BLaER1 treated with 17β-estradiol and CSF1 and Interleukin-3, amounts not matched to agents 10 nM and 100 nM (cell line): ENCODE measurements at regions not wholly inside any gene's neighbourhood (a gene's known extent, or its start where the extent isn't known, plus 50 kb on each side); places are given as distances from the start of the nearest gene placed in this dataset.

Experiments
- H3K27ac ChIP-seq, 11 experiments: shearing (Covaris generic); formaldehyde crosslinking; 2 replicates each; pipeline ENCODE4 v1.8.1; 2022
- H3K27me3 ChIP-seq, 11 experiments: shearing (Covaris generic); formaldehyde crosslinking; 2 replicates each; pipeline ENCODE4 v1.8.1; 2022
- H3K36me3 ChIP-seq, 11 experiments: shearing (Covaris generic); formaldehyde crosslinking; 2 replicates each; pipeline ENCODE4 v1.8.1; 2022
- H3K4me1 ChIP-seq, 10 experiments: shearing (Covaris generic); formaldehyde crosslinking; 2 replicates each; pipeline ENCODE4 v1.8.1; 2022
- H3K4me2 ChIP-seq, 11 experiments: shearing (Covaris generic); formaldehyde crosslinking; 2 replicates each; pipeline ENCODE4 v1.8.1; 2022
- H3K4me3 ChIP-seq, 10 experiments: shearing (Covaris generic); formaldehyde crosslinking; 2 replicates each; pipeline ENCODE4 v1.8.1; 2022
- H3K9ac ChIP-seq, 11 experiments: shearing (Covaris generic); formaldehyde crosslinking; 2 replicates each; pipeline ENCODE4 v1.8.1; 2022
- H3K9me3 ChIP-seq, 11 experiments: shearing (Covaris generic); formaldehyde crosslinking; replicated peaks in 1 of 11; 2 replicates each; pipeline ENCODE4 v1.8.1; 2022
- H4K20me1 ChIP-seq, 11 experiments: shearing (Covaris generic); formaldehyde crosslinking; 2 replicates each; pipeline ENCODE4 v1.8.1; 2022
- Cebpa-rat ChIP-seq, 11 experiments: shearing (Covaris generic); IDR thresholded peaks; 2 replicates each; pipeline ENCODE4 v1.8.1; 2022

DNA sequence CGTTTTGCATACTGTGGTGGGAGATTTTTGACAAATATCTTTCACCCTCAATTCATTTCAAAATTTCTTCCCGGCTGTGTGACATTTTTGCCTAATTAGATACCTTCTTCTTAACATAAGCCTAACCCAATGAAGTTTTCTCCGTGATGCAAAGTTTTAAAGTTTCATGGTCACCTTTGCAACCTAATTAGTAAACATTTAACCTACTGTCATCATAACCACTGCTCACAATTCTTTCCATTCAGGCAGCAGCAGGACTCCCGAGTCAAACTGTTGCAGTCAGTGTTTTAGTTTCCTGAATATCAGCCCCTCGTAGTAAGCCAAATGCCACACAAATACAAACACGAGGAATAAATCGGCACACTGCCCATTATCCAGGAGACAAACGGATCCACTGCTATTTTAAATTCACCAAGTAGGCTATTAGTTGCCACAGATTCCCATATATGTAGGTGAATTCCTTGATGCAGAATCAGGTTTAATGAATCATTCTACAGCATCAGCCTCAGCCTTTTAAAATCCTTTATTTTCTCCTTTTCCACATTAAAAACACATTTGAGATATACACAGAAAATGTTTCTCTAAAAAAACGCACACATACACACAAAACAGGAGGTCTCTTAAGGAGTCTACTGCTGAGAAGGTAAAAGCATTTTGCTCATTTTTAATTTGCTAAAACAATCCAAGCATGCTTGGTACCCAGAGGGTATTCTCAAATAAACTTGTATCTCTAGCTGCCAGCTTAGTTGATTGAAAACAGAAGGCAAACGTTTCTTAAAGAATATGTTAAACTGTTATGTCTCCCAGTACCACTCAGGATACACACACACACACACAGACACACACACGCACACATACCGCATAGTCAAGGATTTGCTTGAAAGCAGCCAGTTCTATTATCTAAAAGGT lies 106.5 kb upstream of the KCTD1 start:
- Histone ChIP-seq H3K27me3 (peaks cover 72 to 97% (median 85%) of the 10 kb centered on the region in 11 experiments), H3K4me3 (no peak overlapping the region), H3K4me2 (no peak overlapping the region), H3K4me1 (peaks cover 7 to 17% (median 10%) of the 10 kb centered on the region in 10 experiments), H3K36me3 (no peaks in the 10 kb centered on the region), H3K9ac (no peak overlapping the region), H4K20me1 (peaks cover 0 to 17% (median 0%) of the 10 kb centered on the region in 11 experiments; a peak in 6 of 22 replicates), H3K9me3 (no peaks in the 10 kb centered on the region), H3K27ac (no peak overlapping the region)
- TF ChIP-seq Cebpa-rat (IDR thresholded peaks at IDR 0.05): no peak

DNA sequence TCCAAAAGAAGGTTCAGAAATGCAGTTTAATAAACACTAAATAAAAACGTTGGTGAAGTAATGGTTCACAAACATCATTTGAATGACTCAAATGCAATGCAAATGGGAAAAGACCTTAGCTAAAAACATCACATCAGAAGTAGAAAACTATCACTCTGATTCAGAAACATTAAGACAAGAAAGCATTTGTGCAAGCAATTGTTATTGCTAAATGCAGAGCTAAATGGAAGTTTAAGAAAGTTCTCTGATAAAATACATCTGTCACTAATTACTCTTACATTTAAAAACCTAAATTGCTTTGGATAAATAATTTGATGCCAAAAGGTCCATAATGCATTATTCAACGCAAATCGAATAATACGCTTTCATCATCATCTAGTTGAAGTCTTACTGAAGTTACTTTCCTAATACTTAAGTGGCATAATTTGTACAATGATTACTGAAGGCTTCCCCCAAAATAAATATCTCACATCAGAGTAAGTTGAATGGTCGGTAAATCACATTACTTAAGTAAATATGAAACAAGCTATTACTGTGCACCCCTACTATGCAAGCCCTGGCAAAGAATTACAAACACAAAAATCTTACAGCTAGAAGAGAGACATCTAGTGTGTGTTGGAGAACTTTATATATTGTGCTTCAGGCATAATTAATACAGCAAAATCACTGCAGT lies 105.7 kb upstream of the KCTD1 start:
- Histone ChIP-seq H4K20me1 (peaks cover 0 to 17% (median 0%) of the 10 kb centered on the region in 11 experiments; a peak in 6 of 22 replicates), H3K27ac (no peak overlapping the region), H3K9ac (no peak overlapping the region), H3K27me3 (peaks cover 65 to 90% (median 78%) of the 10 kb centered on the region in 11 experiments), H3K9me3 (no peaks in the 10 kb centered on the region), H3K4me2 (no peak overlapping the region), H3K4me1 (peaks cover 7 to 17% (median 10%) of the 10 kb centered on the region in 10 experiments), H3K36me3 (no peaks in the 10 kb centered on the region), H3K4me3 (no peak overlapping the region)
- TF ChIP-seq Cebpa-rat (IDR thresholded peaks at IDR 0.05): no peak

DNA sequence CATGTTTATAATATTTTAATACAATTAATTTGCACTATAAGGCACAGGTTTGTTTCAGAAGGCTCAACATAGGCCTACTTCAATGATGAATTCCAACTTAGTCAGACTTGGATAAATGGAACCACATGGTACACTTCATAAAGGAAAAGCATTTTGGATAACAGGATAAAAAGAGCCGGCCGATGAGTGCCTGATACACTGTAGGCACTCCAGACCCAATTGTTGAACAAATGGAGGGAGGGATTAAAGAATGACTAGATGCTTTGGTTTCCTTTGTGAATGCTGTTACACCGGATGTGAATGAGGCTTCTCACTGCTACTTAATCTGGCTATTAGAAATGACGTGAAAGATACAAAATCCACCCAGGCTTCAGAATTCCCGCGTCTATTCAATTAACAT lies 104.1 kb upstream of the KCTD1 start:
- Histone ChIP-seq H3K4me2 (no peak overlapping the region), H4K20me1 (peaks cover 0 to 13% (median 0%) of the 10 kb centered on the region in 11 experiments; a peak in 6 of 22 replicates), H3K27ac (no peak overlapping the region), H3K4me1 (peaks cover 2 to 8% (median 4%) of the 10 kb centered on the region in 10 experiments; a peak in 19 of 20 replicates), H3K9ac (no peak overlapping the region), H3K36me3 (no peaks in the 10 kb centered on the region), H3K27me3 (peaks cover 49 to 75% (median 62%) of the 10 kb centered on the region in 11 experiments), H3K4me3 (no peak overlapping the region), H3K9me3 (no peaks in the 10 kb centered on the region)
- no peak for TF ChIP-seq Cebpa-rat (IDR thresholded peaks at IDR 0.05)

DNA sequence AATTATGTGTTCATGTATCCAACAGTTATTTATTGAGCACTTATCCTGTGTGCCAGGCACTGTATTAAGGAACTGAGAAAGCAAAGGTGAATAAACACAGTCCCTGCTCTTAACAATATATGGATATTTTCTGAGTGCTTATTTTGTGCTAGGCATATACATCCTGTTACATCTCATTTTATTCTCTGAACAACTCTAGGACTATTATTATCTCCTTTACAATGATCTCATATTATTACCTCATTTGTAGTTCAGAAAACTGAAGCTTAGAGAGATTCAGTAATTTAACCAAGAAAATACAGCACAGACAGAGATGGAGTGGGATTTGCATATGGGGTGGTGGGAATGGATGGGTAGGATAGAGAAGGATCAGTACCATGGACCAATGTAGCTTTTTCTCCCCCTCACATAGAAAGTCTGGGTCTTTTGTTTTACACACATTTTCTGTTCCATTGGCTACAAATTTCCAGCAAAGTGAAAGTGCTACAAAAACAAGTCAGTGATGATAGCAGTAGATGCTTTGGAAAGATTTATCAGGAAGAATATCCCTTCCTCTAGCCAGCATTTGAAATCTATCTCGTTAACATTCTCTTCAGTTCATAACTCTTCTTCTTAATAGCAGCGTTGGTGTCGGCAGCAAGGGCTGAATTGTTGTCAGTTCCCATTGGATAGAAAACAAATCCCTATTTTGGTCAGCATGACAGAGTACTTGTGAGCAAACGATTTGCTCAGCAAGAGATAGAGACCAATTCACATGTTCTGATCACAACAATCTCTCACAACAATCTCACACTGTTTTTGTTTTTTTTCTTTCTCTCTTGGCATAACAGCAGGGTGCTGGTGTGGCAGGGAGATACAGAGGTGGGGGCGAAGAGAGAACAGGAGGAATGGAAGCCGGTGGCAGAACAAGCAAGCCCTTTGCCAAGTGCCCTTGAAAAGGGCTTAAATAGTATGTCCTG lies 102.2 kb upstream of the KCTD1 start:
- peaks cover 32 to 55% (median 43%) of the 10 kb centered on the region in 11 experiments for H3K27me3 ChIP-seq
- H3K27ac ChIP-seq: no peak overlapping the region
- TF ChIP-seq Cebpa-rat (IDR thresholded peaks at IDR 0.05): no peak
- no peak overlapping the region for H3K9ac ChIP-seq
- no peak overlapping the region for H3K4me3 ChIP-seq
- no peaks in the 10 kb centered on the region for H3K9me3 ChIP-seq
- no peak overlapping the region for H3K4me2 ChIP-seq
- H3K4me1 ChIP-seq: 0 out of 20 replicates have a peak, but pooled peaks cover 0 to 3% (median 0%) of the 10 kb centered on the region in 10 experiments
- H3K36me3 ChIP-seq: no peaks in the 10 kb centered on the region
- peaks cover 0 to 11% (median 0%) of the 10 kb centered on the region in 11 experiments; a peak in 6 of 22 replicates for H4K20me1 ChIP-seq

DNA sequence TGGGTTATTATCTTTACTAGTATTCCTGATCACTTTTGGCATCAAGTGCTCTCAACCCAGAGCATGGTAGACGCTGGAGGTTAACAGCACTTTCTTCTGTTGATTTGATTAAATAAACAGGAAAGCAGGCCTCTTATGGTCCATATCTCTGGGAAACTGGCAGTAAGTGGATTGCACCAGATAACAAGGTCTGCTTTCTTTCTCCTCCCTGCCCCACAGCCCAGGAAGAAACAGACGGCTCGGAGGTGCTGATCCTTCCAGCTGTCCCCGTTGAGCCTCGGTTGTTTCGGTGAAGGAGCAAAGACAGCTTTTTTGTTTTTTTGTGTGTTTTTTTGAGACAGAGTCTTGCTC lies 100.8 kb upstream of the KCTD1 start:
- no peak for TF ChIP-seq Cebpa-rat (IDR thresholded peaks at IDR 0.05)
- H3K36me3 ChIP-seq: no peaks in the 10 kb centered on the region
- no peak overlapping the region for H3K4me3 ChIP-seq
- H3K4me1 ChIP-seq: peaks cover 0 to 12% (median 4%) of the 10 kb centered on the region in 10 experiments; a peak in 9 of 20 replicates
- peaks cover 0 to 5% (median 0%) of the 10 kb centered on the region in 11 experiments; a peak in 2 of 22 replicates for H4K20me1 ChIP-seq
- no peaks in the 10 kb centered on the region for H3K9me3 ChIP-seq
- no peak overlapping the region for H3K9ac ChIP-seq
- H3K4me2 ChIP-seq: no peak overlapping the region
- H3K27me3 ChIP-seq: peaks cover 18 to 41% (median 29%) of the 10 kb centered on the region in 11 experiments
- no peak overlapping the region for H3K27ac ChIP-seq

DNA sequence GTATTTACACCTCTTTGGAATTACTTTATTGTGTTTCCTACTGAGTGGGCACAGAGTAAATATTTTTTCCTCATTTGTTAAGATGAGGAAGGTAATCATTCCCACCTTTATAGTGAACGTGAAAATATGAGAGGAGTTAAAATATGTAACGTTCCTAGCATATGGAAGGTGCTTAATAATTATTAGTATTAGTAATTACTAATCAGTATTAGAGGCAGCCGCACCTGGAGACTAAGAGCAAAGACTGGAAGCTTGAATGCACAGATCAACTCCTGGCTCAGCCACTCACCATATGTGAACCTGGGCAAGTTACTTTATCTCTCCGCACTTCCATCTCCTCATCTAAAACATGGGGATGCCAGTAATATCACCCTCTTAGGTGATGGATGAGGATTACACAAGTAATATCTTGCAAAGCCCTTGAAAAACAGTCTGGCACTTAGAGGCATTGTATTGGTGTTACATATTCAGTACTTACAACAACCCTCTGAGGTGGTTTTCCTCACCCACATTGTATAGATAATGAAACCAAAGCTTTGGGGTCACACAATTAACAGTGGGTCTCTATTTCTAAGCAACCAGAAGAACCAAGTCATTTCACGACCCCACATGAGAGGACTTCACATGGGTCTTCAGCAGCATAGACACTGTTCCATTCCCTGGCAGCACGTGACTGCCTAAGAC lies 100.3 kb upstream of the KCTD1 start:
- TF ChIP-seq Cebpa-rat (IDR thresholded peaks at IDR 0.05): no peak
- H4K20me1 ChIP-seq: peaks cover 0 to 5% (median 0%) of the 10 kb centered on the region in 11 experiments; a peak in 2 of 22 replicates
- H3K36me3 ChIP-seq: no peaks in the 10 kb centered on the region
- H3K9ac ChIP-seq: no peak overlapping the region
- H3K4me1 ChIP-seq: peaks cover 0 to 17% (median 5%) of the 10 kb centered on the region in 10 experiments; a peak in 9 of 20 replicates
- no peak overlapping the region for H3K27ac ChIP-seq
- H3K4me3 ChIP-seq: no peak overlapping the region
- peaks cover 13 to 36% (median 24%) of the 10 kb centered on the region in 11 experiments for H3K27me3 ChIP-seq
- H3K9me3 ChIP-seq: no peaks in the 10 kb centered on the region
- no peak overlapping the region for H3K4me2 ChIP-seq

DNA sequence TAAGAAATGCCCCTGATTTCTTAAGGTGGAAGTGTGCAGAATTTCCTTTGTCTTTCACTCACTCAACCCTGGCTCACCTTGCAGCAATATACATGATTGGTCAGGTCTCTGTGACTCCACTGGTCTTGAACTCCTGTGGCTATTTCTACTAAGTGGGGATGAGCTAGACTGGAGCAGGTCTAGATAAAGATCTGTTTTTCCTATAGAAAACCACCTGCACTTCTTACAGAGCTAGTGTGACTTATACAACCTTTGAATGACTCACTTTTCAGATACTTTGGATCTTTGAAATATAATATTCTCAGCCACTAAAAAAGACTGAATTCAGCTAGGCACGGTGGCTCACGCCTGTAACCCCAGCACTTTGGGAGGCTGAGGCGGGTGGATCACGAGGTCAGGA lies 98.5 kb upstream of the KCTD1 start:
- H4K20me1 ChIP-seq: no peaks in the 10 kb centered on the region
- no peak overlapping the region for H3K4me3 ChIP-seq
- no peaks in the 10 kb centered on the region for H3K9me3 ChIP-seq
- no peak overlapping the region for H3K27ac ChIP-seq
- no peak overlapping the region for H3K9ac ChIP-seq
- no peak for TF ChIP-seq Cebpa-rat (IDR thresholded peaks at IDR 0.05)
- no peak overlapping the region for H3K4me2 ChIP-seq
- peaks cover 0 to 31% (median 20%) of the 10 kb centered on the region in 10 experiments; a peak in 14 of 20 replicates for H3K4me1 ChIP-seq
- peaks cover 0 to 19% (median 10%) of the 10 kb centered on the region in 11 experiments; a peak in 10 of 22 replicates for H3K27me3 ChIP-seq
- H3K36me3 ChIP-seq: no peaks in the 10 kb centered on the region
